Thyroid gland (tissue), 4 donors: ENCODE measurements at regions not wholly inside any gene's neighbourhood (a gene's known extent, or its start where the extent isn't known, plus 50 kb on each side); places are given as distances from the start of the nearest gene placed in this dataset.

Source experiments
- POLR2A ChIP-seq, 2 donors: fragments of 450-650 bp; IDR thresholded peaks; one replicate each; pipeline ENCODE4 v1.6.1; 2017; ENCODE audit warnings: antibody characterized with exemption in 2 of 2, mild to moderate bottlenecking in 2 of 2, moderate library complexity in 1 of 2
- TF ChIP-seq, protein P1 (sequence below), 6 experiments: fragments of 200-600 bp in 3 of 6; fragments of 450-650 bp in 3 of 6; sonication (generic) in 3 of 6; IDR thresholded peaks; one replicate each; pipeline ENCODE4 v1.5.1; 2016 to 2019; ENCODE audit warnings: antibody characterized with exemption in 6 of 6, mild to moderate bottlenecking in 2 of 6, inconsistent platforms in 1 of 6, moderate library complexity in 1 of 6

DNA sequence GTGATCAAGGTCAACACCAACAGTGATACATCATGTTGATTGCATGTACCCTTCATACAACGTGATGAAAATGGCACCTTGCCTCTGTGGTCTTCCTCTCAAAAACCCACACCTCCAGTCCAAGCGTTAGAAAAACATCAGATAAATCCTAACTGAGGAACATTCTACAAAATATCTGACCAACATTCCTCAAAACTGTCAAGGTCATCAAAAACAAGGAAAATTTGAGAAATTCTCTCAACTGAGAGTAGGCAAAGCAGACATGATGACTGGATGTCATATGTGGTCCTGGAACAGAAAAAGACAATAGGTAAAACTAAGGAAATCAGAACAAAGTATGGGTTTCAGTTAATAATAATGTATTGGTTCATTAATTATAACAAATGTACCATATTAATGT lies 64.0 kb upstream of the POU2AF1 start:
- TF ChIP-seq, protein P1, sequence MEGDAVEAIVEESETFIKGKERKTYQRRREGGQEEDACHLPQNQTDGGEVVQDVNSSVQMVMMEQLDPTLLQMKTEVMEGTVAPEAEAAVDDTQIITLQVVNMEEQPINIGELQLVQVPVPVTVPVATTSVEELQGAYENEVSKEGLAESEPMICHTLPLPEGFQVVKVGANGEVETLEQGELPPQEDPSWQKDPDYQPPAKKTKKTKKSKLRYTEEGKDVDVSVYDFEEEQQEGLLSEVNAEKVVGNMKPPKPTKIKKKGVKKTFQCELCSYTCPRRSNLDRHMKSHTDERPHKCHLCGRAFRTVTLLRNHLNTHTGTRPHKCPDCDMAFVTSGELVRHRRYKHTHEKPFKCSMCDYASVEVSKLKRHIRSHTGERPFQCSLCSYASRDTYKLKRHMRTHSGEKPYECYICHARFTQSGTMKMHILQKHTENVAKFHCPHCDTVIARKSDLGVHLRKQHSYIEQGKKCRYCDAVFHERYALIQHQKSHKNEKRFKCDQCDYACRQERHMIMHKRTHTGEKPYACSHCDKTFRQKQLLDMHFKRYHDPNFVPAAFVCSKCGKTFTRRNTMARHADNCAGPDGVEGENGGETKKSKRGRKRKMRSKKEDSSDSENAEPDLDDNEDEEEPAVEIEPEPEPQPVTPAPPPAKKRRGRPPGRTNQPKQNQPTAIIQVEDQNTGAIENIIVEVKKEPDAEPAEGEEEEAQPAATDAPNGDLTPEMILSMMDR (IDR thresholded peaks at IDR 0.05) = no peak
- no peak for TF ChIP-seq POLR2A (IDR thresholded peaks at IDR 0.05)
